K562 (cell line): ENCODE measurements at regions not wholly inside any gene's neighbourhood (a gene's known extent, or its start where the extent isn't known, plus 50 kb on each side); places are given as distances from the start of the nearest gene placed in this dataset.

Experiments
- ATAC-seq: fragments of 200-7000 bp; cut with Tn5 transposase; 3 replicates; pipeline ENCODE4 v1.9.1; 2020; ENCODE audit warnings: moderate library complexity
- BruUV-seq: library from RNA; stranded (reverse); fragments of 400-500 nt; replicated peaks from 2 replicates; lab custom pipeline; 2021; lab: Mats Ljungman, UMichigan
- CTCF ChIA-PET: fragments of 300-600 bp; formaldehyde crosslinking; extraction: SDS; loops from one replicate; lab custom pipeline; 2021; ENCODE audit warnings: low intra/inter-chr PET ratio; lab: Yijun Ruan, JAX
- POLR2A ChIA-PET: fragments of 300-600, 350-650 bp; sonication (Branson Sonifier 250); formaldehyde crosslinking; extraction: SDS; loops from one replicate; lab custom pipeline; 2021; ENCODE audit warnings: antibody characterized with exemption, inconsistent platforms; lab: Yijun Ruan, JAX
- DNase-seq, 4 experiments: peaks; one replicate each; pipeline versions ENCODE4 v3.0.0 to v3.0.0-alpha.2; 2011 to 2018; ENCODE audit warnings: low spot score in 3 of 4, mixed read lengths in 3 of 4; ENCODE audit errors: extremely low read depth in 1 of 4
- FAIRE-seq: peaks from 2 replicates; lab custom pipeline; 2011; peaks lifted over from hg19 to GRCh38; lab: Jason Lieb, UNC
- H2AFZ ChIP-seq: 2 replicates; pipeline ENCODE4 v1.6.0; 2011; ENCODE audit warnings: low read depth, low read length, control low read depth, inconsistent platforms
- H3K27ac ChIP-seq: fragments of 200-600 bp; 3 replicates; pipeline ENCODE4 v1.8.0; 2011; ENCODE audit warnings: low read depth, mild to moderate bottlenecking, control low read depth, inconsistent platforms, low read length, moderate library complexity, mixed read lengths; ENCODE audit errors: extremely low read depth
- H3K27me3 ChIP-seq, 2 experiments: fragments of 300-600 bp in 1 of 2; 2 replicates in 1 of 2; 3 replicates in 1 of 2; pipeline versions ENCODE4 v1.6.0 to v1.8.0; 2011; ENCODE audit warnings: inconsistent platforms in 2 of 2, low read length in 2 of 2, mild to moderate bottlenecking in 1 of 2, mixed read lengths in 1 of 2, moderate library complexity in 1 of 2; ENCODE audit not compliant: control insufficient read depth in 2 of 2, insufficient read depth in 2 of 2
- H3K36me3 ChIP-seq: fragments of 300-600 bp; 3 replicates; pipeline ENCODE4 v1.8.0; 2011; ENCODE audit warnings: mild to moderate bottlenecking, low read length, inconsistent platforms; ENCODE audit not compliant: control insufficient read depth, insufficient read depth
- H3K4me1 ChIP-seq, 2 experiments: fragments of 200-600 bp in 1 of 2; replicated peaks in 1 of 2; 2 replicates in 1 of 2; 3 replicates in 1 of 2; pipeline versions ENCODE4 v1.5.1 to v1.8.0; 2011; ENCODE audit warnings: inconsistent platforms in 2 of 2, low read length in 2 of 2, mild to moderate bottlenecking in 1 of 2, mixed read lengths in 1 of 2, moderate library complexity in 1 of 2; ENCODE audit not compliant: control insufficient read depth in 2 of 2, insufficient read depth in 2 of 2
- H3K4me2 ChIP-seq: 2 replicates; pipeline ENCODE4 v1.6.1; 2011; ENCODE audit warnings: low read length, control low read depth, inconsistent platforms, mixed read lengths; ENCODE audit not compliant: insufficient read depth
- H3K4me3 ChIP-seq: fragments of 200-600 bp; sonication (generic), shearing (Covaris generic); 2 replicates; pipeline ENCODE4 v1.5.1; 2016; ENCODE audit warnings: control low read depth, inconsistent platforms
- H3K79me2 ChIP-seq: fragments of 200-600 bp; 3 replicates; pipeline ENCODE4 v1.8.0; 2011; ENCODE audit warnings: low read length, inconsistent platforms; ENCODE audit not compliant: control insufficient read depth, insufficient read depth
- H3K9ac ChIP-seq, 2 experiments: 2 replicates each; pipeline versions ENCODE4 v1.6.0 to v1.6.1; 2011; ENCODE audit warnings: low read depth in 2 of 2, low read length in 2 of 2, control low read depth in 1 of 2, inconsistent platforms in 1 of 2, mild to moderate bottlenecking in 1 of 2, mixed read lengths in 1 of 2; ENCODE audit not compliant: insufficient read depth in 1 of 2
- H3K9me1 ChIP-seq: one replicate; pipeline ENCODE4 v1.6.0; 2011; ENCODE audit warnings: inconsistent platforms, mild to moderate bottlenecking, low read length, moderate library complexity; ENCODE audit not compliant: control insufficient read depth, insufficient read depth
- H3K9me3 ChIP-seq: replicated peaks from 2 replicates; pipeline ENCODE4 v1.5.1; 2011; ENCODE audit warnings: low read depth, low read length, inconsistent platforms; ENCODE audit not compliant: control insufficient read depth, insufficient read depth
- H4K20me1 ChIP-seq: replicated peaks from 2 replicates; pipeline ENCODE4 v1.6.1; 2011; ENCODE audit warnings: low read length, inconsistent platforms, mixed read lengths; ENCODE audit not compliant: control insufficient read depth, insufficient read depth
- FOXA3 ChIP-seq, 2 experiments: fragments of 450-650 bp in 1 of 2; sonication (generic) in 1 of 2; formaldehyde crosslinking; IDR thresholded peaks in 1 of 2; conservative IDR thresholded peaks in 1 of 2; 2 replicates each; pipeline versions ENCODE4 v1.4.0 to v1.8.0; 2020 to 2022; ENCODE audit warnings: mild to moderate bottlenecking in 2 of 2, missing genetic modification reagents in 1 of 2
- KAT8 ChIP-seq: fragments of 450-650 bp; IDR thresholded peaks from 2 replicates; pipeline ENCODE4 v1.6.1; 2016; ENCODE audit warnings: low read depth, mild to moderate bottlenecking
- KLF13 ChIP-seq: fragments of 450-650 bp; IDR thresholded peaks from 2 replicates; pipeline ENCODE4 v1.6.1; 2016; ENCODE audit warnings: missing genetic modification characterization, low read depth, mild to moderate bottlenecking, missing compliant biosample characterization, moderate library complexity, borderline replicate concordance
- NFXL1 ChIP-seq: fragments of 450-650 bp; formaldehyde crosslinking; IDR thresholded peaks from 2 replicates; pipeline ENCODE4 v1.4.0; 2021; ENCODE audit warnings: mild to moderate bottlenecking
- NR2C1 ChIP-seq, 2 experiments: fragments of 450-650 bp; IDR thresholded peaks; 2 replicates each; pipeline ENCODE4 v1.6.1; 2017; ENCODE audit warnings: mild to moderate bottlenecking in 2 of 2, antibody characterized with exemption in 1 of 2, inconsistent platforms in 1 of 2, missing compliant biosample characterization in 1 of 2, missing genetic modification characterization in 1 of 2
- PHF8 ChIP-seq: fragments of 200-600 bp; sonication (generic); IDR thresholded peaks from 2 replicates; pipeline ENCODE4 v1.6.1; 2012; ENCODE audit warnings: mixed run types, mild to moderate bottlenecking, inconsistent platforms, low read length, moderate library complexity, borderline replicate concordance
- SMARCA4 ChIP-seq: fragments of 450-650 bp; IDR thresholded peaks from 2 replicates; pipeline ENCODE4 v1.6.1; 2016
- SREBF2 ChIP-seq: sonication (generic); formaldehyde crosslinking; IDR thresholded peaks from 2 replicates; pipeline ENCODE4 v1.4.0; 2020; ENCODE audit warnings: mild to moderate bottlenecking, missing genetic modification reagents
- TFE3 ChIP-seq: fragments of 450-650 bp; formaldehyde crosslinking; IDR thresholded peaks from 2 replicates; pipeline ENCODE4 v1.4.0; 2020; ENCODE audit warnings: mild to moderate bottlenecking, mixed read lengths
- ZNF316 ChIP-seq: fragments of 450-650 bp; IDR thresholded peaks from 2 replicates; pipeline ENCODE4 v1.6.1; 2016
- ZNF436 ChIP-seq: fragments of 250-450, 450-650 bp; sonication (Bioruptor Pico); formaldehyde crosslinking; IDR thresholded peaks from 2 replicates; pipeline ENCODE4 v1.7.0; 2020; ENCODE audit warnings: mild to moderate bottlenecking
- WGBS: fragments of 100-300 bp; shearing (Covaris generic); methylation state at CpG from one replicate; pipeline ENCODE4 v1.1.6; 2016; ENCODE audit warnings: low coverage, mixed read lengths; ENCODE audit not compliant: insufficient coverage; ENCODE audit errors: missing lambda C conversion rate; 5-methylcytosine and 5-hydroxymethylcytosine counted together
- in situ Hi-C: fragments of 300-500 bp; cut with MboI; formaldehyde crosslinking; loops from 4 replicates; pipeline ENCODE4 v1.15.0; 2018; ENCODE audit warnings: inconsistent platforms, mixed read lengths
- intact Hi-C: fragments of 100-400 bp; cut with micrococcal nuclease; formaldehyde crosslinking; loops from 2 replicates; pipeline ENCODE4 v1.14.2; 2022

GRCh38 chr6:14350210-14350609, 232.6 kb downstream of the CD83 start:
- 29% methylated on average over 6 of the region's 6 CpGs for WGBS
- DNase-seq, result no peak
- H3K27me3 ChIP-seq, result peaks cover 24 to 38% of the 10 kb centered on the region in 2 experiments
- H3K79me2 ChIP-seq, result no peaks in the 10 kb centered on the region
- no peaks in the 10 kb centered on the region; a peak in 1 of 5 replicates for H3K4me1 ChIP-seq
- H3K27ac ChIP-seq, result no peak overlapping the region
- no peak overlapping the region for H3K4me2 ChIP-seq
- no peak overlapping the region for H3K4me3 ChIP-seq
- intact Hi-C loops, result no loop called here
- no peak for FAIRE-seq
- H2AFZ ChIP-seq, result no peak overlapping the region
- POLR2A ChIA-PET, result interaction anchor here (1.1 kb wide), 1 partner anchor 77 kb away, joined by 5 read pairs; no protein-coding TSS in a partner anchor
- in situ Hi-C loops, result no loop called here
- no peak overlapping the region for H3K9ac ChIP-seq
- BruUV-seq, result no TSS peak
- ATAC-seq, result no peak
- H4K20me1 ChIP-seq, result no peaks in the 10 kb centered on the region
- H3K9me3 ChIP-seq, result no peaks in the 10 kb centered on the region
- CTCF ChIA-PET, result no interaction called here
- H3K9me1 ChIP-seq, result no peaks in the 10 kb centered on the region
- no peaks in the 10 kb centered on the region for H3K36me3 ChIP-seq
- no peak for TF ChIP-seq KAT8
- TF ChIP-seq KLF13 (tag), result no peak
- no peak for TF ChIP-seq ZNF316
- TF ChIP-seq ZNF436 (CRISPR knock-in tag), result no peak
- no peak for TF ChIP-seq TFE3 (CRISPR knock-in tag)
- TF ChIP-seq PHF8, result no peak
- TF ChIP-seq FOXA3 (CRISPR knock-in tag; conservative IDR thresholded peaks at IDR 0.05 in 1 of 2, IDR thresholded peaks at IDR 0.05 in 1 of 2), result no peak
- no peak for TF ChIP-seq NFXL1 (CRISPR knock-in tag)
- no peak for TF ChIP-seq NR2C1 (IDR thresholded peaks at IDR 0.05)
- TF ChIP-seq NR2C1 (tag; IDR thresholded peaks at IDR 0.05), result no peak
- TF ChIP-seq SMARCA4, result no peak
- no peak for TF ChIP-seq SREBF2 (CRISPR knock-in tag)
